HUES48 (cell line): ENCODE measurements at regions not wholly inside any gene's neighbourhood (a gene's known extent, or its start where the extent isn't known, plus 50 kb on each side); places are given as distances from the start of the nearest gene placed in this dataset.
"Not testable (repeated sequence)": the region's sequence is repeated elsewhere in the genome, so short reads cannot be mapped to it uniquely, and the experiment has no call there.

Experiments
- H3K27ac ChIP-seq: one replicate; pipeline ENCODE4 v1.7.0; 2013; ENCODE audit warnings: low read depth, low read length, inconsistent platforms
- H3K27me3 ChIP-seq: 2 replicates; pipeline ENCODE4 v1.6.1; 2013; ENCODE audit warnings: mild to moderate bottlenecking, low read length; ENCODE audit not compliant: control insufficient read depth, insufficient read depth
- H3K36me3 ChIP-seq: 2 replicates; pipeline ENCODE4 v1.6.1; 2013; ENCODE audit warnings: low read length; ENCODE audit not compliant: control insufficient read depth, insufficient read depth
- H3K4me1 ChIP-seq: 2 replicates; pipeline ENCODE4 v1.6.1; 2013; ENCODE audit warnings: mild to moderate bottlenecking, low read length; ENCODE audit not compliant: control insufficient read depth, insufficient read depth
- H3K4me3 ChIP-seq: 2 replicates; pipeline ENCODE4 v1.5.1; 2013; ENCODE audit warnings: mild to moderate bottlenecking, low read depth, low read length
- H3K9ac ChIP-seq: 2 replicates; pipeline ENCODE4 v1.6.1; 2013; ENCODE audit warnings: mild to moderate bottlenecking, low read depth, low read length, moderate library complexity
- H3K9me3 ChIP-seq: 2 replicates; pipeline ENCODE4 v1.6.1; 2013; ENCODE audit warnings: low read length; ENCODE audit not compliant: control insufficient read depth, insufficient read depth

DNA sequence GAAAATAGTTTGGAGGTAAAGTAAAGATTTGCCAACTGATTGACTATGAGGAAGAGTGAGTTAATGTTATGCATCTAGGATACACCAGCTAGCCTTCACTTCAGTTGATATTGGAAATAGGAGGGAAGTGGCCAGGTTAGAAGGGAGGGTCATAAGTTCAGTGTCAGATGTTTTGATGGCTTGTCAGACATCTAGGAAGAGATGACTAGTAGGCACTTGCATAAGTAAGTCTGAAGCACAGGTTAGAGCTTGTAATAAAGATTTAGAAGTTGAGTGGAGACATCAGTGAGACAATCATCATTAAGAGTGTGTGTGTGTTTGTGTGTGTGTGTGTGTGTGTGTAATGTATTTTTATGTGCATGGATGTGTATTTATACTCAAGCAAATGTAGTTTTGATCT is 146.1 kb downstream of the OR4C45 start:
- H3K27ac ChIP-seq: no peak overlapping the region
- peaks cover 54% of the 10 kb centered on the region for H3K9me3 ChIP-seq
- H3K27me3 ChIP-seq: no peaks in the 10 kb centered on the region
- H3K4me3 ChIP-seq: no peak overlapping the region; the same call in 1 of the 2 replicates
- H3K4me1 ChIP-seq: no peaks in the 10 kb centered on the region
- H3K36me3 ChIP-seq: no peaks in the 10 kb centered on the region
- no peak overlapping the region for H3K9ac ChIP-seq

DNA sequence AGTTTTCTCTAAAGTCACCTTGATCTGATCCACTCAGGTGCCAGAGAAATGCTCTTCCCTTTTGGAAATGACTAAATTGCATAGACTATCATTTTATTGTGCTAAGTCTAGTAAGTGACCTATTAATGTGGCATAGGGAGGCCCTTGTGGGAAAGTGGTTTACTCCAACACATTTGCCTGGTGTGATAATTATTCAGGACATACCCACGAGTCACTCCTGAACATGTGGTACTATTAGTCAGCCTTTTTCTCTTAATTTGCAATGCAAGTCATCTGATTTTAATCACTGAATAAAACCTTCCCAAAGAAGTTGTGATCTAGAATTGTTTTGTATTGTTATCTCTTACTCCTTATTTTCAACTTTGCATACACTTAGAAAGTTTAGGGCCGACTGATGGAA is 148.7 kb downstream of the OR4C45 start:
- H3K27me3 ChIP-seq: no peaks in the 10 kb centered on the region
- no peaks in the 10 kb centered on the region for H3K4me1 ChIP-seq
- peaks cover 59% of the 10 kb centered on the region for H3K9me3 ChIP-seq
- H3K36me3 ChIP-seq: no peaks in the 10 kb centered on the region
- H3K9ac ChIP-seq: no peak overlapping the region
- no peak overlapping the region for H3K27ac ChIP-seq
- no peak overlapping the region for H3K4me3 ChIP-seq

DNA sequence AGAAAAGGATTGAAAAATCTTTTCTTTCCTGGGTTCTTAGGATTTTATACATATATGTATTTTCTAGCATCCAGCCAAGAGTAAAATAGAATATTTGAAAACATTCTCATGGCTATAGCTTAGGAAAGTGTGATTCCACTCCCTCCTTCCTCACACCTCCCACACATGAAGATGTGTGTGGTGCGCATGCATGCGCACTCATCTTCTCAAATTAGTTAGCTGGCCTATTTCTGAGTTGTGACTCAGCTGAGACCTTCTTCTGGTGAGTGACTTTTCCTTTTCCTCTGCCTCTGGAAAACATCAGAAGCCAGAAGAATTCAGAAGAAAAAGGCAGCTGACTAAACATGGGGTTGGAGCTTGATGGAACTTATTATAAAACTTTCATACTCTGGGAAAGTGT is 149.8 kb downstream of the OR4C45 start:
- no peaks in the 10 kb centered on the region for H3K27me3 ChIP-seq
- no peaks in the 10 kb centered on the region for H3K4me1 ChIP-seq
- H3K9me3 ChIP-seq: peaks cover 69% of the 10 kb centered on the region

DNA sequence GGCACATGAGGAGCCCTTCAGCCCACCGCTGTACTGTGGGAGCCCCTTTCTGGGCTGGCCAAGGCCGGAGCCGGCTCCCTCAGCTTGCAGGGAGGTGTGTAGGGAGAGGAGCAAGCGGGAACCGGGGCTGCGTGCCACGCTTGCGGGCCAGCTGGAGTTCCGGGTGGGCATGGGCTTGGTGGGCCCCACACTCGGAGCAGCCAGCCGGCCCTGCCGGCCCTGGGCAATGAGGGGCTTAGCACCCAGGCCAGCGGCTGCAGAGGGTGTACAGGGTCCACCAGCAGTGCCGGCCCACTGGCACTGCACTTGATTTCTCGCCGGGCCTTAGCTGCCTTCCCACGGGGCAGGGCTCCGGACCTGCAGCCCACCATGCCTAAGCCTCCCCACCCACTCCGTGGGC is 150.5 kb downstream of the OR4C45 start:
- H3K9me3 ChIP-seq: peaks cover 74% of the 10 kb centered on the region
- not testable (repeated sequence) for H3K27me3 ChIP-seq, H3K36me3 ChIP-seq, H3K4me1 ChIP-seq, H3K4me3 ChIP-seq, H3K27ac ChIP-seq, H3K9ac ChIP-seq

More for the DNA sequence above, 149.8 kb downstream of the OR4C45 start:
- Histone ChIP-seq H3K4me3 (no peak overlapping the region), H3K9ac (no peak overlapping the region), H3K27ac (no peak overlapping the region), H3K36me3 (no peaks in the 10 kb centered on the region)

DNA sequence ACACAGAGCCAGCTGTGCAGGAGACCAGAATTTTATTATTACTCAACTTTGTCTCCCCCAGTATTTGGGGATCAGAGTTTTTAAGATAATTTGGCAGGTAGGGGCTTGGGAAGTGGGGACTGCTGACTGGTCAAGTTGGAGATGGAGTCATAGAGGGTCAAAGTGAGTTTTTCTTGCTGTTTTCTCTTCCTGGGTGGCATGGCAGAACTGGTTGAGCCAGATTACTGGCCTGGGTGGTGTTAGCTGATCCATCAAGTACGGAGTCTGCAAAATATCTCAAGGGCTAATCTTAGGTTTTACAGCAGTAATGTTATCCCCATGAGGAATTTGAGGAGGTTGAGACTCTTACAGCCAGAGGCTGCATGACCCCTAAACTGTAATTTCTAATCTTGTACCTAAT is 153.5 kb downstream of the OR4C45 start:
- Histone ChIP-seq H3K4me1 (no peaks in the 10 kb centered on the region), H3K27me3 (no peaks in the 10 kb centered on the region), H3K9ac (no peak overlapping the region), H3K36me3 (no peaks in the 10 kb centered on the region), H3K27ac (no peak overlapping the region), H3K9me3 (peaks cover 83% of the 10 kb centered on the region), H3K4me3 (no peak overlapping the region; the same call in 1 of the 2 replicates)

DNA sequence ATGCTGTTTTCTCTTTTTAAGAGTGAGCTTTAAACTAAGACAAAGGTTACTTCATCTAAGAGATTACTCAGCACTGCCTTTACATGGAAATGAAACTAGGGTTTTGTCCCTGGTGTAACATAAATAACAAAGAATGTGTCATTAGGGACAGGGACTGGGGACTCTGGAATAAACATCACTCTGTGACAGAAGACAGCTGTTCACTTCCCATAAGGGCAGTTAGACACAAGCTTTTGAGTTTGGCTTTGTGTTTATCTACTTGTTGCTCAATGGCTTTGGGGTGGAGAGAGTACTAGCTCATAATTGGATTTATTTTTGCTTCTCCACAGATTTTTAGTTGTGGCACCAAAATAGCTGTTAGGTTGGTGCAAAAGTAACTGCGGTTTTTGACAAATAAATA is 154.5 kb downstream of the OR4C45 start:
- Histone ChIP-seq H3K27ac (no peak overlapping the region), H3K4me1 (no peaks in the 10 kb centered on the region), H3K4me3 (no peak overlapping the region), H3K9ac (no peak overlapping the region), H3K27me3 (no peaks in the 10 kb centered on the region), H3K36me3 (no peaks in the 10 kb centered on the region), H3K9me3 (peaks cover 83% of the 10 kb centered on the region)

DNA sequence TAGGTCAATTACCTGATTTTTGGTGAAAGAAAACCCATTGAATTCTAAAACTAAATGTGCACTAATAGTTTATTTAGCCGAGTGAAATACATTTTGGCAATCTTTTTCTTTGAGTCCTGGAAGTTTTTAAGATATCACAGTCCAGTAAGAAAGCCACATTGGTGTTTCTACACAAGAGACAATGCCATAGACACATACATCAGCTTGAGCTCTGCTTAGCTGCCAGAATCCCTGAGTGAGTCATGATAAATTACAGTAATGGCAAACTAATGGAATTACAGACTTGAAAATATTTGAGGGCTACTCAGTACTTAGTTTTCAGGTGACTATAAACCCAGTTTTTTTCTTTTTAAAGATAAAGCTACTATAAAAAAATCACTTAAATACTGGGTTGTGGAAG is 155.4 kb downstream of the OR4C45 start:
- Histone ChIP-seq H3K36me3 (no peaks in the 10 kb centered on the region), H3K4me3 (no peak overlapping the region), H3K9ac (no peak overlapping the region), H3K27me3 (no peaks in the 10 kb centered on the region), H3K9me3 (peaks cover 83% of the 10 kb centered on the region), H3K27ac (no peak overlapping the region), H3K4me1 (no peaks in the 10 kb centered on the region)

DNA sequence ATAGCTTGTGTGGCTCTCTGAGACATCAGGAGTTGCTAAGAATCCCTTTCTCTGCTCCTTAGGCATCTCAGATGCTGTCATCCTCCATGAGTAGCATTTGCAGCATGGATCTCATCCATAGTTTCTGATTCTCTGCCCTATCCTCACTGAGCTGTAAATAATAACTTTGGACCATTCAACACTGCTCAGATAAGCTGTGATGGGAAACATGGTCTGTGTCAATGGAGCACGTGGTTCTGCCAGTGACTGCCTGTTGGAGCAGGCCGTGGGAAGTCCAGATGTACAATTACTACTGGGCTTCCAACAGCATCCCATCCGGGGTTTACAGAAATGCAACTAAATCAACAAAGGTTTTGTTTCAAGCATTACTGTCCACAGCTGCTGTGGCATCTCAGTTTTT is 160.1 kb downstream of the OR4C45 start:
- Histone ChIP-seq H3K4me1 (no peaks in the 10 kb centered on the region), H3K27ac (no peak overlapping the region), H3K27me3 (no peaks in the 10 kb centered on the region), H3K9me3 (peaks cover 52% of the 10 kb centered on the region), H3K9ac (no peak overlapping the region), H3K36me3 (no peaks in the 10 kb centered on the region), H3K4me3 (no peak overlapping the region)

DNA sequence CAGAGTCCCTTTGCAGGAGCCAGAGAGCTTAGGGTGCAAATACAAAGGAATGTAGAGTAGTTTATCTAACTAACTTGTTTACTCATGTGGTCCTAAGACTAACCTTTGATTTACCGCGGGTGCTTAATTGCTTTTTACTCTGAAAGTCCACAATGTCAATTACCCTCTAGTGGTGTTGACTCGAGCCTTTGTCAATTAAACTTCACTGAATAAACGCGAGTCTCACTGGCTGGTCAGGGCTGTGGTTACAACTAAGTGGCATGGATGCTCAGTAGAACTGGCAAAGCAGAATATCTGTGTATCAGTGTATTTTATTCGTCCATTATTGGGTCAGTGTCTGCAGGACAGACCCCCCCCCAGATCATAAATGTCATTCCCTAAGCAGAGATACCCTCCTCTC is 181.7 kb downstream of the OR4C45 start:
- Histone ChIP-seq H3K4me1 (no peaks in the 10 kb centered on the region), H3K4me3 (no peak overlapping the region), H3K9me3 (peaks cover 78% of the 10 kb centered on the region), H3K36me3 (no peaks in the 10 kb centered on the region), H3K27ac (no peak overlapping the region), H3K27me3 (no peaks in the 10 kb centered on the region), H3K9ac (no peak overlapping the region)

DNA sequence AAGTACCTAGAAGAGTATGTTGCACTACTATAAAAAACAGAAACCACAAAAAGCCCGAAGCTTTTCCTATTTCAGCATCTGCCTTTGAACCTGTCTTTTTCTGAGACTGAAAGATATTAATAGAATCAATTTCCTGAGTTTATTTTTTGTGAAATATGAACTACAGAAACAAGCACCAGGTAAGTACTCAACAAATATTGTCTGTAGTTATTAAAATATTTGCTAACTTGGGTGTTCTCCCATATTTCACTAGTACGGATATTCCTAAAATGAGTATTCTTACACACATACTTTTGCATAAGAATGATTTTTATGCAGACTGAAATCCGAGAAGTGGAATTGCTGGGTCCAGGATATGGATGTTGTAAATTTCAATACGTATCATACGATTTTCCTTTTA is 188.0 kb downstream of the OR4C45 start:
- Histone ChIP-seq H3K27ac (no peak overlapping the region), H3K4me3 (no peak overlapping the region), H3K9me3 (peaks cover 55% of the 10 kb centered on the region), H3K9ac (no peak overlapping the region), H3K36me3 (no peaks in the 10 kb centered on the region), H3K27me3 (no peaks in the 10 kb centered on the region), H3K4me1 (no peaks in the 10 kb centered on the region)

DNA sequence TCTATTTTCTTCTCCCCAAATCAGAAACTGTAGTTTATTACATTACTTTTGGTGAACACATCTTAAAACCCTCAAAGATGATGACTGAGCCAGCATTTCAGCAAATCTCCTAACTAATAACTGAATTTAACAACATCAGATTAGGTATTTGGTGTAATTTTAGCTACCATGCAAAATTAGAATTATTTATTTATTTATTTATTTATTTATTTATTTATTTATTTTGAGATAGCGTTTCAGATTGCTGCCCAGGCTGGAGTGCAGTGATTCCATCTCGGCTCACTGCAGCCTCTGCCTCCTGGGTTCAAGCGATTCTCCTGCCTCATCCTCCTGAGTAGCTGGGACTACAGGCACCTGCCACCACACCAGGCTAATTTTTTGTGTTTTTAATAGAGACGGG is 205.7 kb downstream of the OR4C45 start:
- H3K4me1 ChIP-seq, H3K4me3 ChIP-seq, H3K36me3 ChIP-seq, H3K9ac ChIP-seq, H3K27ac ChIP-seq, H3K27me3 ChIP-seq: not testable (repeated sequence)
- H3K9me3 ChIP-seq: peaks cover 82% of the 10 kb centered on the region

DNA sequence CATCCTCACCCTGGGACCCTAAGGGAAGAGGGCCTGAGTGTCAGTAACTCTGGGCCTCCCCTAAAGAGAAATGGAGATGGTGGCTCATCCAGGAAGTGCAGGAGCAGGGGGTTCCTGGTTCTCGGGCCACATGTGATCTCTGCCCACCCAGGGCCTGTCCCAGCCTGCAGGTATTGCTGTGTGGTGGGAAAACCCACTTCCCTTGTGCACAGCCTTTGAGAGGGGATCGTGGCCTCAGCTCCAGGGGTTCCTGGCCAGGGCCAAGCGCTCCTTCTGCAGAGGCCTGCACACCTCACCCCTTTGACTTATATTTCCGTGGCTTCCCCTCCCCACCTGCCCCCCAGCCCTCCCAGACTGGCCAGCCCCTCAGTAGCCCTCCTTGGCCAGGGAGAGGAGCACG is 213.5 kb downstream of the OR4C45 start:
- Histone ChIP-seq H3K9ac (no peak overlapping the region), H3K9me3 (peaks cover 81% of the 10 kb centered on the region), H3K27me3 (no peaks in the 10 kb centered on the region)

More for the DNA sequence above, 213.5 kb downstream of the OR4C45 start:
- H3K4me1 ChIP-seq: no peaks in the 10 kb centered on the region
- H3K4me3 ChIP-seq: no peak overlapping the region
- H3K27ac ChIP-seq: no peak overlapping the region
- H3K36me3 ChIP-seq: no peaks in the 10 kb centered on the region
